ENCODE measurements at regions not wholly inside any gene's neighbourhood (a gene's known extent, or its start where the extent isn't known, plus 50 kb on each side); places are given as distances from the start of the nearest gene placed in this dataset.

- Histone ChIP-seq H3K27me3 (ENCODE audit: control insufficient read depth, insufficient read depth, low read length) (no peaks in the 10 kb centered on the region), H3K4me3 (ENCODE audit: low read length in 3 of 3) (no peak overlapping the region), H3K9me3 (ENCODE audit: control insufficient read depth in 2 of 3, insufficient read depth in 1 of 3, low read length in 3 of 3) (no peaks in the 10 kb centered on the region), H3K4me1 (ENCODE audit: control insufficient read depth in 2 of 3, insufficient read depth in 2 of 3, low read depth in 1 of 3, low read length in 3 of 3) (no peaks in the 10 kb centered on the region), H3K27ac (ENCODE audit: low read depth in 2 of 2, low read length in 2 of 2) (no peak overlapping the region), H3K36me3 (ENCODE audit: control insufficient read depth in 2 of 3, insufficient read depth in 3 of 3, low read length in 3 of 3) (no peaks in the 10 kb centered on the region), H3K9ac (ENCODE audit: low read length in 3 of 3) (no peak overlapping the region)
- TF ChIP-seq CTCF (IDR thresholded peaks at IDR 0.05; ENCODE audit: borderline replicate concordance, extremely low read depth, insufficient read depth) = no peak
- FAIRE-seq (no peak), DNase-seq (no peak)
- intact Hi-C loops (cut with DNase I) = no loop called here
Measured at GRCh38 chr2:163401481-163401880, 334.3 kb downstream of the FIGN start.

- Histone ChIP-seq H3K4me1 (ENCODE audit: control insufficient read depth in 2 of 3, insufficient read depth in 2 of 3, low read depth in 1 of 3, low read length in 3 of 3) (no peaks in the 10 kb centered on the region), H3K27me3 (ENCODE audit: control insufficient read depth, insufficient read depth, low read length) (no peaks in the 10 kb centered on the region), H3K4me3 (ENCODE audit: low read length in 3 of 3) (no peak overlapping the region), H3K9me3 (ENCODE audit: control insufficient read depth in 2 of 3, insufficient read depth in 1 of 3, low read length in 3 of 3) (no peaks in the 10 kb centered on the region), H3K27ac (ENCODE audit: low read depth in 2 of 2, low read length in 2 of 2) (no peak overlapping the region), H3K9ac (ENCODE audit: low read length in 3 of 3) (no peak overlapping the region), H3K36me3 (ENCODE audit: control insufficient read depth in 2 of 3, insufficient read depth in 3 of 3, low read length in 3 of 3) (no peaks in the 10 kb centered on the region)
- intact Hi-C loops (cut with DNase I) = no loop called here
- FAIRE-seq (no peak), DNase-seq (no peak)
- no peak for TF ChIP-seq CTCF (IDR thresholded peaks at IDR 0.05; ENCODE audit: borderline replicate concordance, extremely low read depth, insufficient read depth)
Measured at GRCh38 chr2:163397451-163397850, 338.4 kb downstream of the FIGN start.

- Histone ChIP-seq H3K4me3 (ENCODE audit: low read length in 3 of 3) (no peak overlapping the region), H3K9ac (ENCODE audit: low read length in 3 of 3) (no peak overlapping the region), H3K27ac (ENCODE audit: low read depth in 2 of 2, low read length in 2 of 2) (no peak overlapping the region), H3K4me1 (ENCODE audit: control insufficient read depth in 2 of 3, insufficient read depth in 2 of 3, low read depth in 1 of 3, low read length in 3 of 3) (no peaks in the 10 kb centered on the region), H3K36me3 (ENCODE audit: control insufficient read depth in 2 of 3, insufficient read depth in 3 of 3, low read length in 3 of 3) (no peaks in the 10 kb centered on the region), H3K27me3 (ENCODE audit: control insufficient read depth, insufficient read depth, low read length) (no peaks in the 10 kb centered on the region), H3K9me3 (ENCODE audit: control insufficient read depth in 2 of 3, insufficient read depth in 1 of 3, low read length in 3 of 3) (no peaks in the 10 kb centered on the region)
- DNase-seq = no peak
- FAIRE-seq = no peak
- no peak for TF ChIP-seq CTCF (IDR thresholded peaks at IDR 0.05; ENCODE audit: borderline replicate concordance, extremely low read depth, insufficient read depth)
- intact Hi-C loops (cut with DNase I) = no loop called here
Measured at GRCh38 chr2:163395602-163396001, 340.2 kb downstream of the FIGN start.

- no peaks in the 10 kb centered on the region for H3K27me3 ChIP-seq (ENCODE audit: control insufficient read depth, insufficient read depth, low read length)
- no peak overlapping the region for H3K27ac ChIP-seq (ENCODE audit: low read depth in 2 of 2, low read length in 2 of 2)
- no peaks in the 10 kb centered on the region for H3K9me3 ChIP-seq (ENCODE audit: control insufficient read depth in 2 of 3, insufficient read depth in 1 of 3, low read length in 3 of 3)
- intact Hi-C loops (cut with DNase I) = no loop called here
- no peaks in the 10 kb centered on the region for H3K4me1 ChIP-seq (ENCODE audit: control insufficient read depth in 2 of 3, insufficient read depth in 2 of 3, low read depth in 1 of 3, low read length in 3 of 3)
- H3K4me3 ChIP-seq (ENCODE audit: low read length in 3 of 3) = no peak overlapping the region
- H3K9ac ChIP-seq (ENCODE audit: low read length in 3 of 3) = no peak overlapping the region
- H3K36me3 ChIP-seq (ENCODE audit: control insufficient read depth in 2 of 3, insufficient read depth in 3 of 3, low read length in 3 of 3) = no peaks in the 10 kb centered on the region
- no peak for TF ChIP-seq CTCF (IDR thresholded peaks at IDR 0.05; ENCODE audit: borderline replicate concordance, extremely low read depth, insufficient read depth)
- FAIRE-seq = no peak
- DNase-seq = no peak
Measured at GRCh38 chr2:163389838-163390237, 346.0 kb downstream of the FIGN start.
